ENCODE measurements at regions not wholly inside any gene's neighbourhood (a gene's known extent, or its start where the extent isn't known, plus 50 kb on each side); places are given as distances from the start of the nearest gene placed in this dataset.

GRCh38 chr1:59094001-59094400 is 202.9 kb upstream of the FGGY start:
- TF ChIP-seq RAD21 (IDR thresholded peaks at IDR 0.05; ENCODE audit: low read depth): no peak
- TF ChIP-seq MAX (IDR thresholded peaks at IDR 0.05): no peak
- TF ChIP-seq NFIC (IDR thresholded peaks at IDR 0.05): no peak
- no peak for TF ChIP-seq FOXM1 (IDR thresholded peaks at IDR 0.05; ENCODE audit: borderline replicate concordance, low read depth)
- no peak for TF ChIP-seq EP300 (IDR thresholded peaks at IDR 0.05; ENCODE audit: borderline replicate concordance)
- TF ChIP-seq TEAD4 (IDR thresholded peaks at IDR 0.05): no peak
- TF ChIP-seq REST (IDR thresholded peaks at IDR 0.05; ENCODE audit: low read depth): no peak
- no peak for TF ChIP-seq USF1 (IDR thresholded peaks at IDR 0.05)
- no peak for TF ChIP-seq EGR1 (IDR thresholded peaks at IDR 0.05)
- TF ChIP-seq YY1 (IDR thresholded peaks at IDR 0.05; ENCODE audit: low read depth): no peak
- TF ChIP-seq TAF1 (IDR thresholded peaks at IDR 0.05; ENCODE audit: low read depth): no peak
- TF ChIP-seq CEBPB (IDR thresholded peaks at IDR 0.05): no peak
- TF ChIP-seq TCF12 (IDR thresholded peaks at IDR 0.05; ENCODE audit: low read depth): no peak
- no peak for TF ChIP-seq ZBTB7A (IDR thresholded peaks at IDR 0.05; ENCODE audit: low read depth)
- no peak for TF ChIP-seq CREB1 (IDR thresholded peaks at IDR 0.05; ENCODE audit: low read depth)

GRCh38 chr1:59096501-59096900 is 200.4 kb upstream of the FGGY start:
- TF ChIP-seq TCF12 (IDR thresholded peaks at IDR 0.05; ENCODE audit: low read depth): no peak
- no peak for TF ChIP-seq YY1 (IDR thresholded peaks at IDR 0.05; ENCODE audit: low read depth)
- no peak for TF ChIP-seq TEAD4 (IDR thresholded peaks at IDR 0.05)
- TF ChIP-seq NFIC (IDR thresholded peaks at IDR 0.05): no peak
- no peak for TF ChIP-seq USF1 (IDR thresholded peaks at IDR 0.05)
- no peak for TF ChIP-seq FOXM1 (IDR thresholded peaks at IDR 0.05; ENCODE audit: borderline replicate concordance, low read depth)
- TF ChIP-seq CEBPB (IDR thresholded peaks at IDR 0.05): no peak
- TF ChIP-seq CREB1 (IDR thresholded peaks at IDR 0.05; ENCODE audit: low read depth): no peak
- no peak for TF ChIP-seq EP300 (IDR thresholded peaks at IDR 0.05; ENCODE audit: borderline replicate concordance)
- TF ChIP-seq ZBTB7A (IDR thresholded peaks at IDR 0.05; ENCODE audit: low read depth): no peak
- no peak for TF ChIP-seq TAF1 (IDR thresholded peaks at IDR 0.05; ENCODE audit: low read depth)
- TF ChIP-seq REST (IDR thresholded peaks at IDR 0.05; ENCODE audit: low read depth): no peak
- TF ChIP-seq MAX (IDR thresholded peaks at IDR 0.05): no peak
- no peak for TF ChIP-seq EGR1 (IDR thresholded peaks at IDR 0.05)
- TF ChIP-seq RAD21 (IDR thresholded peaks at IDR 0.05; ENCODE audit: low read depth): no peak

- no peak for TF ChIP-seq FOXM1 (IDR thresholded peaks at IDR 0.05; ENCODE audit: borderline replicate concordance, low read depth)
Measured at GRCh38 chr1:59098655-59099054, 198.2 kb upstream of the FGGY start.

- no peak for TF ChIP-seq NFIC (IDR thresholded peaks at IDR 0.05)
- no peak for TF ChIP-seq REST (IDR thresholded peaks at IDR 0.05; ENCODE audit: low read depth)
- TF ChIP-seq TAF1 (IDR thresholded peaks at IDR 0.05; ENCODE audit: low read depth): no peak
- TF ChIP-seq TEAD4 (IDR thresholded peaks at IDR 0.05): no peak
- TF ChIP-seq CREB1 (IDR thresholded peaks at IDR 0.05; ENCODE audit: low read depth): no peak
- TF ChIP-seq YY1 (IDR thresholded peaks at IDR 0.05; ENCODE audit: low read depth): no peak
- no peak for TF ChIP-seq RAD21 (IDR thresholded peaks at IDR 0.05; ENCODE audit: low read depth)
- TF ChIP-seq EGR1 (IDR thresholded peaks at IDR 0.05): no peak
- no peak for TF ChIP-seq CEBPB (IDR thresholded peaks at IDR 0.05)
- no peak for TF ChIP-seq EP300 (IDR thresholded peaks at IDR 0.05; ENCODE audit: borderline replicate concordance)
- no peak for TF ChIP-seq TCF12 (IDR thresholded peaks at IDR 0.05; ENCODE audit: low read depth)
- TF ChIP-seq FOXM1 (IDR thresholded peaks at IDR 0.05; ENCODE audit: borderline replicate concordance, low read depth): no peak
- no peak for TF ChIP-seq MAX (IDR thresholded peaks at IDR 0.05)
- no peak for TF ChIP-seq USF1 (IDR thresholded peaks at IDR 0.05)
- no peak for TF ChIP-seq ZBTB7A (IDR thresholded peaks at IDR 0.05; ENCODE audit: low read depth)
Measured at GRCh38 chr1:59100708-59101374, 196.1 kb upstream of the FGGY start.

All from Ishikawa (cell line).